DMS53 (cell line): ENCODE measurements at regions not wholly inside any gene's neighbourhood (a gene's known extent, or its start where the extent isn't known, plus 50 kb on each side); places are given as distances from the start of the nearest gene placed in this dataset.

Experiments used
- DNase-seq: peaks from one replicate; lab custom pipeline; 2025; lab: John Stamatoyannopoulos, UW

- no peak for DNase-seq
Observed at GRCh38 chr6:14735956-14736486, 509.8 kb upstream of the JARID2 start.

- DNase-seq = no peak
Observed at GRCh38 chr6:14736554-14736953, 509.3 kb upstream of the JARID2 start.

GRCh38 chr6:14738497-14738896 lies 507.4 kb upstream of the JARID2 start:
- no peak for DNase-seq

GRCh38 chr6:14738933-14739332 lies 506.9 kb upstream of the JARID2 start:
- DNase-seq = no peak

- no peak for DNase-seq
Observed at GRCh38 chr6:14739827-14740226, 506.0 kb upstream of the JARID2 start.

GRCh38 chr6:14742171-14742570 lies 503.7 kb upstream of the JARID2 start:
- DNase-seq = no peak

- DNase-seq = no peak
Observed at GRCh38 chr6:14742680-14743079, 503.2 kb upstream of the JARID2 start.

GRCh38 chr6:14743144-14743473 lies 502.8 kb upstream of the JARID2 start:
- no peak for DNase-seq

GRCh38 chr6:14743474-14744211 lies 502.2 kb upstream of the JARID2 start:
- DNase-seq = peak; percentile 80

GRCh38 chr6:14744212-14744556 lies 501.7 kb upstream of the JARID2 start:
- no peak for DNase-seq

GRCh38 chr6:14746139-14746837 lies 499.6 kb upstream of the JARID2 start:
- DNase-seq = no peak

GRCh38 chr6:14747881-14748520 lies 497.9 kb upstream of the JARID2 start:
- DNase-seq = no peak

GRCh38 chr6:14748679-14749078 lies 497.2 kb upstream of the JARID2 start:
- DNase-seq = no peak

GRCh38 chr6:14750059-14750661 lies 495.7 kb upstream of the JARID2 start:
- no peak for DNase-seq

GRCh38 chr6:14751645-14752175 lies 494.2 kb upstream of the JARID2 start:
- DNase-seq = no peak

GRCh38 chr6:14754751-14755513 lies 490.9 kb upstream of the JARID2 start:
- DNase-seq = no peak

- no peak for DNase-seq
Observed at GRCh38 chr6:14756340-14756739, 489.5 kb upstream of the JARID2 start.

- DNase-seq = no peak
Observed at GRCh38 chr6:14757014-14757413, 488.9 kb upstream of the JARID2 start.

- DNase-seq = no peak
Observed at GRCh38 chr6:14757418-14757817, 488.5 kb upstream of the JARID2 start.

GRCh38 chr6:14758421-14759081 lies 487.3 kb upstream of the JARID2 start:
- peak; percentile 71 for DNase-seq
